GM12891 (cell line): ENCODE measurements at regions not wholly inside any gene's neighbourhood (a gene's known extent, or its start where the extent isn't known, plus 50 kb on each side); places are given as distances from the start of the nearest gene placed in this dataset.

Experiments
- PAX5 ChIP-seq: IDR thresholded peaks from 2 replicates; pipeline ENCODE4 v1.6.1; 2011; ENCODE audit warnings: low read length, moderate library complexity, mild to moderate bottlenecking; ENCODE audit not compliant: insufficient read depth, severe bottlenecking
- POLR2A ChIP-seq: IDR thresholded peaks from 2 replicates; pipeline ENCODE4 v1.6.1; 2011; ENCODE audit warnings: low read depth, low read length, control low read depth
- POLR2AphosphoS5 ChIP-seq: IDR thresholded peaks from 2 replicates; pipeline ENCODE4 v1.6.1; 2011; ENCODE audit warnings: low read depth, low read length, control low read depth
- POU2F2 ChIP-seq: IDR thresholded peaks from 2 replicates; pipeline ENCODE4 v1.6.1; 2011; ENCODE audit warnings: low read depth, mild to moderate bottlenecking, control low read depth, low read length, moderate library complexity
- SPI1 ChIP-seq: IDR thresholded peaks from 2 replicates; pipeline ENCODE4 v1.6.1; 2011; ENCODE audit warnings: low read depth, low read length, control low read depth
- TAF1 ChIP-seq: IDR thresholded peaks from 2 replicates; pipeline ENCODE4 v1.6.1; 2011; ENCODE audit warnings: low read depth, low read length, control low read depth

- TF ChIP-seq POU2F2 (no peak), POLR2A (no peak), TAF1 (no peak), POLR2AphosphoS5 (no peak), SPI1 (no peak), PAX5 (no peak)
Measured at GRCh38 chr7:68364886-68365625, 1233.2 kb upstream of the AUTS2 start.
